HS-5 (cell line): ENCODE measurements at regions not wholly inside any gene's neighbourhood (a gene's known extent, or its start where the extent isn't known, plus 50 kb on each side); places are given as distances from the start of the nearest gene placed in this dataset.
"Not testable (repeated sequence)": the region's sequence is repeated elsewhere in the genome, so short reads cannot be mapped to it uniquely, and the experiment has no call there.

Experiments used
- DNase-seq: peaks from one replicate; pipeline ENCODE4 v3.0.0-alpha.2; 2012; ENCODE audit warnings: low read depth

- DNase-seq, result peak; percentile 66
Measured at GRCh38 chrX:1903236-1903935, 288.5 kb downstream of the ASMT start.

- no peak for DNase-seq
Measured at GRCh38 chrX:1904663-1905218, 289.9 kb downstream of the ASMT start.

GRCh38 chrX:1906028-1906427 is 291.2 kb downstream of the ASMT start:
- DNase-seq, result no peak

GRCh38 chrX:1908996-1909395 is 294.1 kb downstream of the ASMT start:
- DNase-seq, result not testable (repeated sequence)

- no peak for DNase-seq
Measured at GRCh38 chrX:1909419-1910206, 294.8 kb downstream of the ASMT start.

- no peak for DNase-seq
Measured at GRCh38 chrX:1910207-1910470, 295.3 kb downstream of the ASMT start.

GRCh38 chrX:1911401-1912128 is 296.7 kb downstream of the ASMT start:
- DNase-seq, result no peak

- no peak for DNase-seq
Measured at GRCh38 chrX:1912193-1912592, 297.3 kb downstream of the ASMT start.

GRCh38 chrX:1914606-1915365 is 299.9 kb downstream of the ASMT start:
- no peak for DNase-seq

- no peak for DNase-seq
Measured at GRCh38 chrX:1918780-1919179, 303.9 kb downstream of the ASMT start.

GRCh38 chrX:1925053-1925481 is 310.2 kb downstream of the ASMT start:
- no peak for DNase-seq

- DNase-seq, result no peak
Measured at GRCh38 chrX:1928805-1929204, 313.9 kb downstream of the ASMT start.

GRCh38 chrX:1932231-1932630 is 317.4 kb downstream of the ASMT start:
- peak; percentile 60 for DNase-seq

- DNase-seq, result no peak
Measured at GRCh38 chrX:1933964-1934363, 319.1 kb downstream of the ASMT start.

GRCh38 chrX:1935805-1936204 is 320.9 kb downstream of the ASMT start:
- DNase-seq, result no peak

- DNase-seq, result no peak
Measured at GRCh38 chrX:1938190-1938589, 323.3 kb downstream of the ASMT start.

GRCh38 chrX:1941321-1941720 is 326.5 kb downstream of the ASMT start:
- DNase-seq, result no peak

- no peak for DNase-seq
Measured at GRCh38 chrX:1945879-1946278, 331.0 kb downstream of the ASMT start.

GRCh38 chrX:1946974-1947373 is 332.1 kb downstream of the ASMT start:
- DNase-seq, result no peak
